BE2C (cell line): ENCODE measurements at regions not wholly inside any gene's neighbourhood (a gene's known extent, or its start where the extent isn't known, plus 50 kb on each side); places are given as distances from the start of the nearest gene placed in this dataset.

Source experiments
- DNase-seq: peaks from one replicate; pipeline ENCODE4 v3.0.0-alpha.2; 2020
- H3K27me3 ChIP-seq: fragments of 250-450 bp; sonication (Bioruptor Pico); 2 replicates; pipeline ENCODE4 v1.5.1; 2020; ENCODE audit warnings: mild to moderate bottlenecking
- H3K36me3 ChIP-seq: fragments of 250-450 bp; sonication (Bioruptor Pico); 2 replicates; pipeline ENCODE4 v1.5.1; 2020; ENCODE audit warnings: mild to moderate bottlenecking
- H3K4me1 ChIP-seq: fragments of 250-450 bp; sonication (Bioruptor Pico); 2 replicates; pipeline ENCODE4 v1.5.1; 2020
- H3K4me3 ChIP-seq: 2 replicates; pipeline ENCODE4 v1.5.1; 2011; ENCODE audit warnings: low read depth, low read length
- H3K9me3 ChIP-seq: fragments of 250-450 bp; sonication (Bioruptor Pico); 2 replicates; pipeline ENCODE4 v1.5.1; 2020
- CTCF ChIP-seq: IDR thresholded peaks from 2 replicates; pipeline ENCODE4 v1.5.1; 2012; ENCODE audit warnings: mild to moderate bottlenecking, low read depth, low read length

GRCh38 chr2:107437807-107438206, 388.9 kb upstream of the RGPD4 start:
- H3K36me3 ChIP-seq = no peaks in the 10 kb centered on the region
- H3K4me3 ChIP-seq = no peak overlapping the region
- H3K27me3 ChIP-seq = no peaks in the 10 kb centered on the region
- no peaks in the 10 kb centered on the region for H3K9me3 ChIP-seq
- no peaks in the 10 kb centered on the region for H3K4me1 ChIP-seq
- DNase-seq = no peak
- no peak for TF ChIP-seq CTCF

GRCh38 chr2:107448160-107448559, 378.5 kb upstream of the RGPD4 start:
- DNase-seq = no peak
- H3K4me1 ChIP-seq = no peaks in the 10 kb centered on the region
- no peaks in the 10 kb centered on the region for H3K9me3 ChIP-seq
- no peaks in the 10 kb centered on the region for H3K36me3 ChIP-seq
- no peak for TF ChIP-seq CTCF
- no peak overlapping the region for H3K4me3 ChIP-seq
- no peaks in the 10 kb centered on the region for H3K27me3 ChIP-seq

- DNase-seq = no peak
- no peaks in the 10 kb centered on the region for H3K4me1 ChIP-seq
- H3K9me3 ChIP-seq = no peaks in the 10 kb centered on the region
- H3K27me3 ChIP-seq = no peaks in the 10 kb centered on the region
- no peak for TF ChIP-seq CTCF
- no peak overlapping the region for H3K4me3 ChIP-seq
- no peaks in the 10 kb centered on the region for H3K36me3 ChIP-seq
Measured at GRCh38 chr2:107461301-107461700, 365.4 kb upstream of the RGPD4 start.

- no peak for DNase-seq
- no peaks in the 10 kb centered on the region for H3K27me3 ChIP-seq
- no peaks in the 10 kb centered on the region for H3K4me1 ChIP-seq
- no peaks in the 10 kb centered on the region for H3K36me3 ChIP-seq
- no peak for TF ChIP-seq CTCF
- no peaks in the 10 kb centered on the region for H3K9me3 ChIP-seq
- no peak overlapping the region for H3K4me3 ChIP-seq
Measured at GRCh38 chr2:107462181-107462580, 364.5 kb upstream of the RGPD4 start.

- no peak for TF ChIP-seq CTCF
- no peaks in the 10 kb centered on the region for H3K9me3 ChIP-seq
- H3K4me1 ChIP-seq = no peaks in the 10 kb centered on the region
- H3K36me3 ChIP-seq = no peaks in the 10 kb centered on the region
- H3K4me3 ChIP-seq = no peak overlapping the region
- DNase-seq = no peak
- H3K27me3 ChIP-seq = no peaks in the 10 kb centered on the region
Measured at GRCh38 chr2:107466241-107466640, 360.5 kb upstream of the RGPD4 start.

- DNase-seq = no peak
- Histone ChIP-seq H3K4me3 (no peak overlapping the region), H3K9me3 (no peaks in the 10 kb centered on the region), H3K4me1 (no peaks in the 10 kb centered on the region), H3K27me3 (no peaks in the 10 kb centered on the region), H3K36me3 (no peaks in the 10 kb centered on the region)
- no peak for TF ChIP-seq CTCF
Measured at GRCh38 chr2:107466984-107467773, 359.5 kb upstream of the RGPD4 start.
